HG03521 (cell line): ENCODE measurements at regions not wholly inside any gene's neighbourhood (a gene's known extent, or its start where the extent isn't known, plus 50 kb on each side); places are given as distances from the start of the nearest gene placed in this dataset.
"Not testable (repeated sequence)": the region's sequence is repeated elsewhere in the genome, so short reads cannot be mapped to it uniquely, and the experiment has no call there.

Source experiments
- ATAC-seq: cut with Tn5 transposase; IDR thresholded peaks from one replicate; pipeline ENCODE4 v1.9.1; 2021; ENCODE audit warnings: mild to moderate bottlenecking, moderate library complexity; ENCODE audit not compliant: unreplicated experiment

- ATAC-seq = no peak
Measured at GRCh38 chr5:25764733-25765132, 1120.0 kb upstream of the CDH10 start.

DNA sequence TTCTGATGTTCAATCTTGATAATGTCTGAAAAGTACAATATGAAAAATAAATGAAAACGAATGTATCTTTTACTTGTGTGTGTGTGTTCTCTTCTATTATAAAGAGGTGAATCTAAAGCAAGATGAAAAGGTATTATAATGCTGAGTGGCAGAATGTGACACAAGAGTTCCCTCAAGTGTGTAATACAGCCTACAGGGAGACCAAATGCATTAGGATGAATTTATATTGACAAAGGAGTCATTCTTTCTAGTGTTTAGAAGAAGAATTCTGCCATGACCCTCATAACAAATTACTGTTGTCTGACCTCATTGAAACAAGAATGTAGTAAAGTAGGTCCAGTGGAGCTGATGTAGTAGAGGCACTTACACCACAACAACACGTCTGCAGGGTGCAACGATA is 1119.0 kb upstream of the CDH10 start:
- ATAC-seq = no peak

DNA sequence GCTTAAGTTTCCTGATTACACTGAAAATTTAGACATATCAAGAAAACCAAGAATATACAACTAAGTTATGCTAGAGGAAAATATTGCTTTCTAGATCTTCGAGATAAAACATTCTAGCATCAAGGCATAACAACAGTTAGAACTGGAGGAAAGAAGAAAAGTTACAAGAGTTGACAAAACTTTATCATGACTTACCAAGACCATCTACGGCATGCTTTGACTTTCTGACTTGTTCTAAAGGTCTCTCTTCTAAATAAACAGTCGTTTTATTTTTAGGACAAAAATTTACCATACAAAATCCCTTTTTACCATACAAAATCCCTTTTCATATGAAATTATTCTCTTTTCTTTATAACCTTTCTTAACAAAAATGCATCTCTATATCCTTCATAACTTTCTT is 1110.1 kb upstream of the CDH10 start:
- ATAC-seq = no peak

DNA sequence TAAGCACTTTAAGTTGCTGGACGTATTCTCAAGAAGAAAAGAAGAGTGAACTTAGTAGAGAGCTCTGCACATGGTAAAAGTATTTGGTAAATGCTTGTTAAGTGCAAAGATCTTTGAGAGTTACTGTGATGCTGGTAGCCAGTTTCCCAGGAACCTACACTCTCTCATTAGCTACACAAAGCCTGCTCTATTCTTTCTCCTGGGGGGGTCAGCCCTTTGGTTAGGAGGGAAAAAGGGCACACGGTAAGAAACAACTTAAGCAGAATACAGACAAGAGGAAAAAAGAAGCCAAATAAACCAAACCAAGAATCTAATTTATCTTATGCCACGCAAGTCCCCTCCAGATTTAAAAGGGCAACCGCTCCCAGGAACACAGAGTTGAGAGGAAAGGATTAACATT is 1100.1 kb upstream of the CDH10 start:
- no peak for ATAC-seq

GRCh38 chr5:25716680-25717079 is 1071.9 kb upstream of the CDH10 start:
- ATAC-seq = no peak

DNA sequence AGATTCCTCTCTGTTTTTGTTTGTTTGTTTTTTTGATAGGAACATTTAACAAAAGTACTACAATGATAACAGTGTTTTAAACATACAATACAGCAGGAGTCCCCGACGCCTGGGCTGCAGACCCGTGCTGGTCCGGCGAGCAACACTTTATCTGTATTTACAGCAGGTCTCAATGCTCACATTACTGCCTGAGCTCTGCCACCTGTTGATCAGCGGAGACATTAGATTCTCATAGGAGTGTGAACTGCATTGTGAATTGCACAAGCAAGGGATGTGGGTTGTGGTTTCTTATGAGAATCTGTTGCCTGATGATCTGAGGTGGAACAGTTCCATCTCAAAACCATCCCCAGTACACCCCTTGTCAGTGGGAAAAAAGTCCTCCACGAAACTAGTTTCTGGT is 1068.5 kb upstream of the CDH10 start:
- ATAC-seq = no peak

DNA sequence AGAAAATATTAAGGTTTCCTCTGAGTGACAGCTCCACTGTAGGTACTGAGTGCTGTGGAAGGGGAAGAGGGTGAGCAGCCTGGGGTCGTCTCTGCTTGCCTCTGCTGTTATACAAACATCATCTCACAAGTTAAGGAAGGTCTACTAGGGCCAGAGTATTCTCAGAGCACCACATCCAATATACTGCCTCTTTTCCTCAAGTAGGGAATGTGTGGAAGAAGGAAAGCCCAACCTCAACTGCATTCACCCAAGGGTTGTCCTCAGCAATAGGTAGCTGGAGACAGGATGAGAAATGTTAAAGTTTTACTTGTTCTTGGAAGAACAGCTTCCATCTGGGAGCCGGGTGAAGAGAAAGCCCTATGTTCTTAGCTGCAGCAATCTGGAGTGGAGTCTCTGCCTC is 1062.3 kb upstream of the CDH10 start:
- ATAC-seq = no peak

DNA sequence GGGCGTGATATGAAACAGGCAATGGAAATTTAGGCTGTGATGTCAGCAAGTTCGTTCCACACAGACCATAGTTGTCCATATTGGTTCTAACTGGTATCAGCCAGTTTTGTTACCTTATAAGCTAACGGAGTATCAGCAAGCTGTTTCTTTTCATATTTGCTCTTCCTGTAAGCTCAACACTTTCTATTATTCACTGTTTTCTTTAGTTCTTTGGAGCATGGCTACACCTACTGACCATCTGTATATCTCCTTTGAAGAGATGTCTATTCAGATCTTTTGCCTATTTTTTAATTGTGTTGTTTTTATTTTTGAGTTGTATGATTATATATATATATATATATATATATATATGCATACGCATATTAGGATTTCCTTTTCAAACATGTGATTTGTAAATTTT is 1057.2 kb upstream of the CDH10 start:
- ATAC-seq = no peak

DNA sequence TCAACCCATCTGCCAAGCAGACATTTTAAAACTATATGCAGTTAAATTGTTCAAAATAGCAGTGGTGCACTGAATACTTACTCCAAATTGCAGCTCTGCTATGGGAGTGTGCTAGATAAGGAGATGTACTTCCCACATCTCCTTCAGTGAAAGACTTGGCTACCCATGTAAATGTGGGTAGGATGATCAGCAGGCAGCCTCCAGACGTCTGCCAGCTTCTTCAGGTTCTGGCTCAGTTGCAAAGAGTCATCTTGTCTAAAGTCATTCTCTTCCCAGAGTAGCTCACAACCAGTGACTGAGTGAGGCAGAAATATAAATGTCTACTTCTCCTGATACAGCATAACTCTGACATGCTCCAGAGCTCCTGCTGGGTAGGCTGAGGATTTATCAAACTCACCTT is 1050.0 kb upstream of the CDH10 start:
- ATAC-seq = no peak

DNA sequence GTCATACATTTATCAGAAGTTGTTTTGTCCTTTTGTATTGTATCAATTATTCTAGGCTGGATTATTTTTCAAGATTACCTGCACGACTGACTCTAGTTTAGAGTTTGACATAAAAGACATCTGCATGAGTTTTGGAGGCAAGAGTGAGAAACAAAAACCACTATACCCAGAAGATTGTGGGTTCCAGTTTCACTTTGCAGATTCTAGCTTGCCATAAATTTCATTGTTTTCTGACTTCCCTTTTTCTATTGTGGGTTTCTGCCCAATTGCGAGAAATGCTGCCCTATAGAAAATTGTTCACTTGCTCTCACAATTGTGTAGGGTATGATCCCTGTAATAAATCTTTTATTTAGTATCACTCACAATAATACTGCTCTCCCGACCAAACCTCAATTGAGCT is 1043.4 kb upstream of the CDH10 start:
- ATAC-seq = no peak

DNA sequence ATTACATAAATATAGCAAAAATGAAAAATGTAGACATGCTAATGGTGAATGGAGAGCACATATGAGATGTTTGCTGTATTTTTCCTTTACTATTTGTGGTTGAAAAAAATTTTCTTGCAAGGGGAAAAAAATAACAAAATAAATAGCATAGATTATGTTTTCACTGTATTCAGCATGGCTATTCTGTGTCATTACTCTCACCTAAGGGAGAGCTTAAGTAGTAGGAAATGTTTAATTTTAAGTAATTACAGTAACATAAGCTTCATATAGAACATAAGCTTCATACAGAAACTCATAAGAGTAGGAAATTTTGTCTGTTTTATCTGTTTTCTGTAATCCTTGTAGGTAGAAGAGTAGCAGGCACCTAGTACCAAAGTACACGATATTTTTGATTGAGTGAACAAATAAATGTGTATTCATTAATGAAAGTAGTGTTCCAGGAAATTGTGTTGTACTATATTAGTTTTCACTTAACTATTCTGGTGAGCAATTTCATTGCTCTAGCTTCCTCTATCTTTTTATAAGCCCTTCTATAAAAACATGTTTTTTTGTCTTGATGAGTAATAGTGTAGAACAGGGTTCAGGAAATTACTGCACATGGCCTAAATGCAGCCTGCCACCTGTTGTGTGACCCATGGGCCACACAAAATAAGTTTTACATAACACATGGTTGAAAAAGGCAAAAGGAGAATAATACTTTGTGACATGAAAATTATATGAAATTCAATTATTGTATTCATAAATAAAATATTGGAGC is 1025.0 kb upstream of the CDH10 start:
- ATAC-seq = no peak

DNA sequence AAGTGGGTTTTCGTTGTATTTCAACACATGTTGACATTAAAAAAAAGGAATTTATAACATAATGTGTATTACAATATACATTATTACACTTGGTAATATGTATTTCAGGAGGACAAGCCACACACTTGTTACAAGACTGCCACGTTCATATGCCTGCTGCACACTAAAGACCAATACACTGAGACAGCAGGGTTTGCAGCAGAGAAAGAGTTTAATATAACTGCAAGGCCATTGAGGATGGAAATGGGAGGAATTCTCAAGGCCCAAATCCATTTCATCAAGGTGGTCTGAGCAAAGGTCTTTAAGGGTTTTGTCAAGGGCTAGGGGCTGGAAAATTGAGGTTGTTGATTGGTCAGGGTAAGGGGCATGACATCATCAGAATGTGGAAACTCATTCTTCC is 1017.8 kb upstream of the CDH10 start:
- ATAC-seq = no peak

DNA sequence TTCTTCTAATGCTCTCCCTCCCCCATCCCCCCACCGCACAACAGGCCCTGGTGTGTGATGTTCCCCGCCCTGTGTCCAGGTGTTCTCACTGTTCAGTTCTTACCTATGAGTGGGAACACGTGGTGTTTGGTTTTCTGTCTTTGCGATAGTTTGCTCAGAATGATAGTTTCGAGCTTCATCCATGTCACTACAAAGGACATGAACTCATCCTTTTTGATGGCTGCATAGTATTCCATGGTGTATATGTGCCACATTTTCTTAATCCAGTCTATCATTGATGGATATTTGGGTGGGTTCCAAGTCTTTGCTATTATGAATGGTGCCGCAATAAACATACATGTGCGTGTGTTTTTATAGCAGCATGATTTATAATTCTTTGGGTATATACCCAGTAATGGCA is 1005.5 kb upstream of the CDH10 start:
- not testable (repeated sequence) for ATAC-seq

DNA sequence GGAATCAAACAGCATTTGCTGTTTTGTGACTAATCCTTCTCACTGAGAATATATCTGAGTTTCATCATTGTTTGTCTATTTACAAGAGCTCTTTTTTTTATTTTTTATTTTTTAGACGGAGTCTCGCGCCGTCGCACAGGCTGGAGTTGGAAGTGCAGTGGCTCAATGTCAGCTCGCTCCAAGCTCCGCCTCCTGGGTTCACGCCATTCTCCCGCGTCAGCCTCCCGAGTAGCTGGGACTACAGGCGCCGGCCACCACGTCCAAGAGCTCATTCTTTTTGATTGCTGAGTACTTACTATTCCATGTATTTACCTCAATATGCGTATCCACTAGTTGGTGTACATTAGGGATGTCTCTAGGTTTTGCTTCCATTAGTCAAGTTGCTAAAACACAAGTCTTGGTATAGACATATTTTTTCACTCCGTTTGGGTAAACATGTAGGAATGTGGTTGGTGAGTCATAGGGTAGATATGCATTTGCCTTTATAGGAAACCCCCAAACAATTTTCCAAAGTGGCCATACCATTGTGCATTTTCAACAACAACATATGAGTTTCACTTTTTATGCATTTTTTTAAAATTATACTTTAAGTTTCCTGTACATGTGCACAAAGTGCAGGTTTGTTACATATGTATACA is 1005.0 kb upstream of the CDH10 start:
- no peak for ATAC-seq

- ATAC-seq = no peak
Measured at GRCh38 chr5:25646421-25647341, 1001.9 kb upstream of the CDH10 start.

DNA sequence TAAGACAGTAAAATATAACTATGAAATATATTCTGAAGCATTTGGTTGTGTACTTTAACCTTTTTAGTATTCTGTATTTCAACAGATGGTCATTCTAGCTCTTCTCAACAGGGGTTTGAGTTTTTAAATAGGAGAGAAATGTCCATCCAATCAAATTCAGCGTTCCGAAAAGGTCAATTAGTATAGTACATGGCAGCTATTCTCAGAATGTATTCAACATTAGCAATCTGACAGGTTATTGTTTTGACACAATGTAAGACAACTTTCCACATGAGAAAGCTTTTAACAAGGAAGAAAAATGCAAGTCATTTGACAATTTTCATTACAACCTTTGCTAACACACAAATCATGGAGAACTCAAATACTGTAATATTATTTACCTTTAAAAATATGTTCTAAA is 996.3 kb upstream of the CDH10 start:
- no peak for ATAC-seq

GRCh38 chr5:25619273-25619672 is 974.5 kb upstream of the CDH10 start:
- no peak for ATAC-seq

DNA sequence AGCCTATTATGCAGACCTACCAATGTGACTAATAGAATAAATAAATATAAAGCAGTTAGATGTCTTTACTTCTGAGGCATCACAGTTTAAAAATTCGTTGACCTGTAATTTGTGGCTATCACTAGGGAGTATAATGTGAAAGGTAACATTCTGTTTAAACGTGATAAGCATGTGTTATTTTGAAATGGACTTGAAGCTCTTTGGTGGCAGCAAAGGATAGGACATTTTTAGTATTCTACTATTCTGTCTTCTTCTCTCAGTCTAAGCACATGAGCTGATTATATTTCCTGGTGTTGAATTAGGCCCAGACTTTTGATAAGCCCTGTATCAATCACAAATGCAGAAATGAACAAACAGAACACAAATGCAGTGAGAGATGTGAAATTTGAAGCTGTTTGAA is 974.0 kb upstream of the CDH10 start:
- no peak for ATAC-seq

DNA sequence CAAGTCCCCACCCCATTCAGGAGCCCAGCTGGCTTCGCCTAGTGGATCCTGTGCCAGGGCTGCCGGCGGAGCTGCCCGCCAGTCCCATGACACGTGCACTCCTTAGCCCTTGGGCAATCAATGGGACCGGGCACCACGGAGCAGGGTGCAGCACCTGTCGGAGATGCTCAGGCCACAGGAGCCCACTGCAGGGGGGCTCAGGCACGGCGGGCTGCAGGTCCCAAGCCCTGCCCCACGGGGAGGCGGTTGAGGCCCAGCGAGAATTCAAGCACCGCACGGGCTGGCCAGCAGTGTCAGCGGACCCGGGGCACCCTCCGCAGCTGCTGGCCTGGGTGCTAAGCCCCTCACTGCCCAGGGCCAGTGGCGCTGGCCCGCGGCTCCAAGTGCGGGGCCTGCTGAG is 969.7 kb upstream of the CDH10 start:
- no peak for ATAC-seq

DNA sequence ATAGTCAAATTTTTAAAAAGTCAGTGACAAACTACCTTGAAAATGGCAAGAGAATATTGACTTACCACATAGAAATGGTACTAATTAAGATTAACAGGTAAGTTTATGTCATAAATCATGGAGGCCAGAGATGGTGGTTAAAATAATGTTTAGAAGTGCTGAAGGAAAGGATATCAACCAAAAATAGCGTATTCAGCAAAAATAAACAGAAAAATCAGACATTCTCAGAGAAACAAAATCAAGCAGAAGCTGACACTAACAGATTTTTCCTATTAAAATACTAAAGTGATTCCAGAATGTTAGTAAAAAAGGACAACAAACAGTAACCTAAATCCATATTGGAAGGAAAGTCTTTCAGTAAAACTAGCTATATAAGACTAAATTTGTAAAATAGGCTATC is 959.9 kb upstream of the CDH10 start:
- ATAC-seq = no peak

- ATAC-seq = no peak
Measured at GRCh38 chr5:25579111-25579510, 934.3 kb upstream of the CDH10 start.

GRCh38 chr5:25573691-25574090 is 928.9 kb upstream of the CDH10 start:
- ATAC-seq = no peak
